GM12873 (cell line): ENCODE measurements at regions not wholly inside any gene's neighbourhood (a gene's known extent, or its start where the extent isn't known, plus 50 kb on each side); places are given as distances from the start of the nearest gene placed in this dataset.

ENCODE experiments used
- TF ChIP-seq, protein P1 (sequence below): IDR thresholded peaks from 2 replicates; pipeline ENCODE4 v1.5.1; 2012; ENCODE audit warnings: low read depth, mild to moderate bottlenecking, moderate library complexity, low read length, control low read depth; ENCODE audit not compliant: insufficient read depth; ENCODE audit errors: missing control alignments

DNA sequence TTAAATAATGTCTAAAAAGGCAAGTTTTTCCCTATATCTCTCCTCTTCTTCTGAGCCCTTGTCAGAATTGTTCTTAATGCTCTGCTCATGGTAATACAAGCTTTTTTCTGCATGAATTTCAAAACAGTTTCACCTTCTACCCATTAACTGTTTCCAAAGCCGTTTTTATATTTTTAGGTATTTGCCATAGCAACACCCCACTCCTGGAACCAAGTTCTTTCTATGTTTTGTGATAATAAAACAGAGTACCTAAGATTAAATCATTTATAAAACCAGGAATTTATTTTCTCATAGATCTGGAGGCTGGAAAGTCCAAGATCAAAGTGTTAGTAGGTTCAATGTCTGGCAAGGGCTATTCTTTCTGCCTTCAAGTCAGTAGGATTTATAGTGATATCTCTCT is 497.4 kb downstream of the ETS1 start:
- TF ChIP-seq, protein P1, sequence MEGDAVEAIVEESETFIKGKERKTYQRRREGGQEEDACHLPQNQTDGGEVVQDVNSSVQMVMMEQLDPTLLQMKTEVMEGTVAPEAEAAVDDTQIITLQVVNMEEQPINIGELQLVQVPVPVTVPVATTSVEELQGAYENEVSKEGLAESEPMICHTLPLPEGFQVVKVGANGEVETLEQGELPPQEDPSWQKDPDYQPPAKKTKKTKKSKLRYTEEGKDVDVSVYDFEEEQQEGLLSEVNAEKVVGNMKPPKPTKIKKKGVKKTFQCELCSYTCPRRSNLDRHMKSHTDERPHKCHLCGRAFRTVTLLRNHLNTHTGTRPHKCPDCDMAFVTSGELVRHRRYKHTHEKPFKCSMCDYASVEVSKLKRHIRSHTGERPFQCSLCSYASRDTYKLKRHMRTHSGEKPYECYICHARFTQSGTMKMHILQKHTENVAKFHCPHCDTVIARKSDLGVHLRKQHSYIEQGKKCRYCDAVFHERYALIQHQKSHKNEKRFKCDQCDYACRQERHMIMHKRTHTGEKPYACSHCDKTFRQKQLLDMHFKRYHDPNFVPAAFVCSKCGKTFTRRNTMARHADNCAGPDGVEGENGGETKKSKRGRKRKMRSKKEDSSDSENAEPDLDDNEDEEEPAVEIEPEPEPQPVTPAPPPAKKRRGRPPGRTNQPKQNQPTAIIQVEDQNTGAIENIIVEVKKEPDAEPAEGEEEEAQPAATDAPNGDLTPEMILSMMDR = no peak

DNA sequence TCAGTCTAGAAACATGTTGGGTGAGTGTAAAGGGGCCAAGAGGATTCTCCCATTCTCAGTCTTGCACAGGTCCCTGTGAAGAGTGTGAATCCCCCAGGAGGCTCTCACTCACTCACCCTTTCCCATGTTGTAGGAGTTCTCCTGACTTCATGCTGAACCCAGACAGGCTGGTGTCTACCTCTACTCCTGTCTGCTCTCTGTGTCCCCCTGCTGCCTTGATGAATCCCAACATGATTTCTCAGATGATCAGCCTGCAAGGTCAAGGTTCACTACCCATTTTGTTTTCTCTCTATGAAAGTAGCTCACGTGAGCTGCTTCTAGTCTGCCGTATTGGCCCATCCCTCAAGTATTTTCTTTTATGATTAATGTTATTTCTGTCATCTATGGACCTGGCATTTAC is 500.6 kb downstream of the ETS1 start:
- TF ChIP-seq, protein P1 = no peak

DNA sequence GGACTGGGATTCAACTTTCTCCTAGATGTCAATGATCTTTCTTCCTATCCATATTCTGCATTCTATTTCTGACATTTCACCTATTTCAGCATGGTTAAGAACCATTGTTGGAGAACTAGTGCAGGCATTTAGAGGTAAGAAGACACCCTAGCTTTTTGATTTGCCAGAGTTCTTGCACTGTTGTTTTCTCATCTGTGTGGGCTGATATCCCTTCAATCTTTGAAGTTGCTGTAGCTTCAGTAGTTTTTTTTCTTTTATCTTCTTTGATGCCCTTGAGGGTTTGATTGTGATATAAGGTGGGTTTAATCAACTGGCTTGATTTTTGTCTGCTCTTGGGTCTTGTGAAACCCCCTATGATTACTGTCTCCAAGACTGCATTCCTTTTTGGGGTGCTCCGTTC is 502.1 kb downstream of the ETS1 start:
- TF ChIP-seq, protein P1 = no peak

DNA sequence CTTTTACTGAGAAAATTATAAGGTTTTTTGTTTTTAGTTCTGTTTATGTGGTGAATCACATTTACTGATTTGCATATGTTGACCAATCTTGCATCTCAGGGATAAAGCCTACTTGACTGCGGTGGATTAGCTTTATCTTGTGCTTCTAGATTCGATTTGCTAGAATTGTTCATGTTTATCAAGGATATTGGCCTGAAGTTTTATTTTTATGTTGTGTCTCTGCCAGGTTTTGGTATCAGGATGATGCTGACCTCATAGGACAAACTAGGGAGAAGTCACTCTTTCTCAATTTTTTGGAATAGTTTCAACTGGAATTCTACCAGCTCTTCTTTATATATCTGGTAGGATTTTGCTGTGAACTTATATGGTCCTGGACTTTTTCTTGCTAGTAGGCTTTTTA is 504.8 kb downstream of the ETS1 start:
- TF ChIP-seq, protein P1 = no peak

DNA sequence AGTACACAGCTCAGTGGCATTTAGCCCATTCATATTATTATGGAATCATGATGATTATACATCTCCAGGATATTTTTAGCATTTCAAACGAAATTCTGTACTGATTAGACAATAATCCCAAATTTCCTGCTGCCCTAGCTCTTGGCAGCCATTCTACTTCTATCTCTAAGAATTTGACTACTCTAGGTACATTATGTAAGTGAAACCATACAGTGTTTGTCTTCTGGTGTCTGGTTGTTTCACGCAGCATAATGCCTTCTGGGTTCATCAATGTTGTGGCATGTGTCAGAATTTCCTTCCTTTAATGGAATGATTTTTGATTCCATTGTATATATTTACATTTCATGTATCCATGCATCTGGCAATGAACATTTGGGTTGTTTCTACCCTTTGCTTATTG is 517.7 kb downstream of the ETS1 start:
- TF ChIP-seq, protein P1 = no peak

DNA sequence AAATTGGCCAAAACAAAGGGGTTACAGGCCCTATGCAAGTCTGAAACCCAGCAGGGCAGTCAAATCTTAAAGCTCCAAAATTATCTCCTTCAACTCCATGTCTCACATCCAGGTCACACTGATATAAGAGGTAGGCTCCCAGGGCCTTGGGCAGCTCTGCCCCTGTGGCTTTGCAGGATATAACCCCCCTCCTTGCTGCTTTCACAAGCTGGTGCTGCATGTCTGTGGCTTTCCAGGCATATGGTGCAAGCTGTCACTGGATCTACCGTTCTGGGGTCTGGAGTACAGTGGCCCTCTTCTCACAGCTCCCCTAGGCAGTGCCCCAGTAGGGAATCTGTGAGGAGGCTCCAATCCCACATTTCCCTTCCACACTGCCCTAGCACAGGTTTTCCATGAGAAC is 519.6 kb downstream of the ETS1 start:
- TF ChIP-seq, protein P1 = no peak

DNA sequence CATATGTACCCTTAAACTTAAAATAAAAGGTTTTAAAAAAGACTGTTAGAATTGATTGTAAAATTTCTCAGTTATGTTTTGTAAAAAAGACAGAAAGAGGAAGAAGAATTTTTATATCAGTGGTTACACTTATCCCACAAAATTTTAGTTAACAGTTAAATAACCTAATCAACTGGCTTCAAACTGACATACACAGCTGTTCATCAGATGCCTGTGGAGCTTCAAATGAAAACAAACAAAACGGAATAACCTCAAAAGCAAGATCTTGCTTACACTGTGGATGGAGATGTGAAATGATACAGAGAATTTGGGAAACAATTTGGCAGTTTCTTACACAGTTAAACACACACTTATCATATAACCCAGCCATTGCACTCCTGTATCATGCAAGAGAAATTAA is 521.0 kb downstream of the ETS1 start:
- TF ChIP-seq, protein P1 = no peak
